Fibroblast of lung (primary cell): ENCODE measurements at regions not wholly inside any gene's neighbourhood (a gene's known extent, or its start where the extent isn't known, plus 50 kb on each side); places are given as distances from the start of the nearest gene placed in this dataset.

Source experiments
- DNase-seq, 2 donors: peaks; one replicate each; pipeline versions ENCODE4 v3.0.0 to v3.0.0-alpha.2; 2010; ENCODE audit warnings: low read depth in 2 of 2
- H2AFZ ChIP-seq: 2 replicates; pipeline ENCODE4 v1.5.1; 2012; ENCODE audit warnings: low read length, control low read depth, inconsistent platforms
- H3K27ac ChIP-seq: 2 replicates; pipeline ENCODE4 v1.5.1; 2011; ENCODE audit warnings: low read length, control low read depth; ENCODE audit not compliant: insufficient read depth
- H3K27me3 ChIP-seq: 2 replicates; pipeline ENCODE4 v1.5.1; 2011; ENCODE audit warnings: mild to moderate bottlenecking, low read length; ENCODE audit not compliant: control insufficient read depth, insufficient read depth
- H3K36me3 ChIP-seq: 2 replicates; pipeline ENCODE4 v1.5.1; 2011; ENCODE audit warnings: low read length; ENCODE audit not compliant: control insufficient read depth, insufficient read depth
- H3K4me1 ChIP-seq: 2 replicates; pipeline ENCODE4 v1.5.1; 2011; ENCODE audit warnings: low read length; ENCODE audit not compliant: control insufficient read depth, insufficient read depth; ENCODE audit errors: extremely low read depth
- H3K4me2 ChIP-seq: 2 replicates; pipeline ENCODE4 v1.5.1; 2011; ENCODE audit warnings: low read length, control low read depth; ENCODE audit not compliant: insufficient read depth; ENCODE audit errors: extremely low read depth
- H3K4me3 ChIP-seq, 4 experiments: fragments of 200-600 bp in 1 of 4; sonication (generic) in 1 of 4; replicated peaks in 1 of 4; 2 replicates each; pipeline ENCODE4 v1.5.1; 2011 to 2016; ENCODE audit warnings: low read length in 4 of 4, low read depth in 3 of 4, mild to moderate bottlenecking in 3 of 4, control low read depth in 2 of 4, inconsistent platforms in 1 of 4, mixed read lengths in 1 of 4; ENCODE audit not compliant: insufficient read depth in 1 of 4; ENCODE audit errors: control extremely low read depth in 1 of 4
- H3K79me2 ChIP-seq: 2 replicates; pipeline ENCODE4 v1.5.1; 2012; ENCODE audit warnings: mild to moderate bottlenecking, low read length, inconsistent platforms; ENCODE audit not compliant: control insufficient read depth, insufficient read depth
- H3K9ac ChIP-seq: 2 replicates; pipeline ENCODE4 v1.5.1; 2011; ENCODE audit warnings: mild to moderate bottlenecking, low read length, control low read depth; ENCODE audit not compliant: insufficient read depth
- H3K9me3 ChIP-seq: 2 replicates; pipeline ENCODE4 v1.5.1; 2012; ENCODE audit warnings: low read depth, low read length; ENCODE audit not compliant: control insufficient read depth, insufficient read depth
- H4K20me1 ChIP-seq: 2 replicates; pipeline ENCODE4 v1.5.1; 2011; ENCODE audit warnings: low read length; ENCODE audit not compliant: control insufficient read depth, insufficient read depth; ENCODE audit errors: extremely low read depth
- CTCF ChIP-seq, 2 donors: IDR thresholded peaks in 1 of 2; conservative IDR thresholded peaks in 1 of 2; 1 replicate in 1 of 2; 2 replicates in 1 of 2; pipeline ENCODE4 v1.5.1; 2011 to 2012; ENCODE audit warnings: low read length in 2 of 2, control low read depth in 1 of 2, inconsistent platforms in 1 of 2, low read depth in 1 of 2, mild to moderate bottlenecking in 1 of 2
- EZH2 ChIP-seq: IDR thresholded peaks from 2 replicates; pipeline ENCODE4 v1.5.1; 2012; ENCODE audit warnings: low read length, control low read depth, mild to moderate bottlenecking; ENCODE audit errors: missing control alignments

GRCh38 chr4:18973296-18973695 lies 951.7 kb upstream of the LCORL start:
- H3K4me2 ChIP-seq: no peak overlapping the region
- TF ChIP-seq CTCF (conservative IDR thresholded peaks at IDR 0.05 in 1 of 2, IDR thresholded peaks at IDR 0.05 in 1 of 2; ENCODE audit: low read depth in 1 of 2, low read length in 2 of 2) (no peak), EZH2 (no peak)
- H3K9ac ChIP-seq: no peak overlapping the region
- DNase-seq: no peak
- no peak overlapping the region for H3K27ac ChIP-seq
- H2AFZ ChIP-seq: no peak overlapping the region
- no peaks in the 10 kb centered on the region for H3K36me3 ChIP-seq
- no peaks in the 10 kb centered on the region for H3K4me1 ChIP-seq
- no peaks in the 10 kb centered on the region for H4K20me1 ChIP-seq
- no peaks in the 10 kb centered on the region for H3K27me3 ChIP-seq
- H3K9me3 ChIP-seq: no peaks in the 10 kb centered on the region
- H3K79me2 ChIP-seq: no peaks in the 10 kb centered on the region
- H3K4me3 ChIP-seq: no peak overlapping the region

DNA sequence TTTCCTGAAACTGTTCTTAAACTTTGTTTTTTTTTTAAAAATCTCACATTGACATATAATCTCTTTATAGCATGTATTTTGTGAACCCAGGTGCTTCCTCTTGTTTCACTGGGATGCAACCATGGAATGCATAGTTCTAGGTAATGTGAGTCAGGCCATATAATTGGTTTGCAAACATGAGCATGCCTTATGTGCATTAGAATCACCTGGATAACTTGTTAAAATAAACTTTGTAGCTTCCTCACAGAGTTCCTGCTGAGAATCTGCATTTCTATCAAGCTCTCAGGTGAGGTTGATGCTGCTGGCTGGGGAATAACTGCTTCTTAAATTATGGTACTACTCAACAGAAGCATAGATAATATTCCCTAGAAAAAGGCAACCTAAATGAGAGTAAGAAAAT lies 940.3 kb upstream of the LCORL start:
- Histone ChIP-seq H3K27me3 (no peaks in the 10 kb centered on the region), H4K20me1 (no peaks in the 10 kb centered on the region), H3K27ac (no peak overlapping the region), H3K9me3 (no peaks in the 10 kb centered on the region), H3K9ac (no peak overlapping the region), H2AFZ (no peak overlapping the region), H3K4me2 (no peak overlapping the region), H3K36me3 (no peaks in the 10 kb centered on the region), H3K4me1 (no peaks in the 10 kb centered on the region), H3K79me2 (no peaks in the 10 kb centered on the region), H3K4me3 (no peak overlapping the region)
- no peak for TF ChIP-seq CTCF (conservative IDR thresholded peaks at IDR 0.05 in 1 of 2, IDR thresholded peaks at IDR 0.05 in 1 of 2; ENCODE audit: low read depth in 1 of 2, low read length in 2 of 2)
- TF ChIP-seq EZH2: no peak
- DNase-seq: no peak

GRCh38 chr4:18961266-18961665 lies 939.7 kb upstream of the LCORL start:
- no peaks in the 10 kb centered on the region for H3K36me3 ChIP-seq
- H2AFZ ChIP-seq: no peak overlapping the region
- no peak for TF ChIP-seq CTCF (conservative IDR thresholded peaks at IDR 0.05 in 1 of 2, IDR thresholded peaks at IDR 0.05 in 1 of 2; ENCODE audit: low read depth in 1 of 2, low read length in 2 of 2)
- TF ChIP-seq EZH2: no peak
- no peak overlapping the region for H3K4me2 ChIP-seq
- no peaks in the 10 kb centered on the region for H3K9me3 ChIP-seq
- H3K27ac ChIP-seq: no peak overlapping the region
- H3K9ac ChIP-seq: no peak overlapping the region
- no peak for DNase-seq
- H4K20me1 ChIP-seq: no peaks in the 10 kb centered on the region
- no peaks in the 10 kb centered on the region for H3K27me3 ChIP-seq
- no peak overlapping the region for H3K4me3 ChIP-seq
- H3K4me1 ChIP-seq: no peaks in the 10 kb centered on the region
- H3K79me2 ChIP-seq: no peaks in the 10 kb centered on the region
